GM10266 (cell line): ENCODE measurements at regions not wholly inside any gene's neighbourhood (a gene's known extent, or its start where the extent isn't known, plus 50 kb on each side); places are given as distances from the start of the nearest gene placed in this dataset.
"Not testable (repeated sequence)": the region's sequence is repeated elsewhere in the genome, so short reads cannot be mapped to it uniquely, and the experiment has no call there.

ENCODE experiments used
- DNase-seq: peaks from one replicate; pipeline ENCODE4 v3.0.0; 2012; ENCODE audit errors: extremely low spot score
- TF ChIP-seq, protein P1 (sequence below): IDR thresholded peaks from 2 replicates; pipeline ENCODE4 v1.5.1; 2012; ENCODE audit warnings: mild to moderate bottlenecking, low read depth; ENCODE audit not compliant: control insufficient read depth, insufficient read depth; ENCODE audit errors: missing control alignments

DNA sequence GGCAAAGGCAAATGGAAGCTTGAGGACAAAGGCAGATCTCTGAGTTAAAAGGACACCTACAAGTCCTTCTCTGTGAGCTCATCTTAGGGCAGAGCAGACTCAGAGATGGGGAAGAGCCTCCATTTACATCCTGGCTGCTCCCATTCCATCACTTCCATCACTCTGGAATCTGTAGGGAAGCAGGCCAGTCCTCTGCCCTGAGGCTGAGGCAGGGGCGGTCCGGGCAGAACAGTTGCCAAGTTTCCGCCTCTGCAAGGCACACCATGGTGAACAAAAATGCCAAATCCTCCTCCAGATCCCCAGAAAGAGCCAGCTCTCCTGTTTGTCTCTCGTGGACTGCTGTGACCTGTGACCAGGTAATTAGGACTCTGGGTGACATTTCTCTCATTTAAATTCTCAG, 209.6 kb upstream of the SSTR4 start:
- TF ChIP-seq, protein P1, sequence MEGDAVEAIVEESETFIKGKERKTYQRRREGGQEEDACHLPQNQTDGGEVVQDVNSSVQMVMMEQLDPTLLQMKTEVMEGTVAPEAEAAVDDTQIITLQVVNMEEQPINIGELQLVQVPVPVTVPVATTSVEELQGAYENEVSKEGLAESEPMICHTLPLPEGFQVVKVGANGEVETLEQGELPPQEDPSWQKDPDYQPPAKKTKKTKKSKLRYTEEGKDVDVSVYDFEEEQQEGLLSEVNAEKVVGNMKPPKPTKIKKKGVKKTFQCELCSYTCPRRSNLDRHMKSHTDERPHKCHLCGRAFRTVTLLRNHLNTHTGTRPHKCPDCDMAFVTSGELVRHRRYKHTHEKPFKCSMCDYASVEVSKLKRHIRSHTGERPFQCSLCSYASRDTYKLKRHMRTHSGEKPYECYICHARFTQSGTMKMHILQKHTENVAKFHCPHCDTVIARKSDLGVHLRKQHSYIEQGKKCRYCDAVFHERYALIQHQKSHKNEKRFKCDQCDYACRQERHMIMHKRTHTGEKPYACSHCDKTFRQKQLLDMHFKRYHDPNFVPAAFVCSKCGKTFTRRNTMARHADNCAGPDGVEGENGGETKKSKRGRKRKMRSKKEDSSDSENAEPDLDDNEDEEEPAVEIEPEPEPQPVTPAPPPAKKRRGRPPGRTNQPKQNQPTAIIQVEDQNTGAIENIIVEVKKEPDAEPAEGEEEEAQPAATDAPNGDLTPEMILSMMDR: no peak
- no peak for DNase-seq

DNA sequence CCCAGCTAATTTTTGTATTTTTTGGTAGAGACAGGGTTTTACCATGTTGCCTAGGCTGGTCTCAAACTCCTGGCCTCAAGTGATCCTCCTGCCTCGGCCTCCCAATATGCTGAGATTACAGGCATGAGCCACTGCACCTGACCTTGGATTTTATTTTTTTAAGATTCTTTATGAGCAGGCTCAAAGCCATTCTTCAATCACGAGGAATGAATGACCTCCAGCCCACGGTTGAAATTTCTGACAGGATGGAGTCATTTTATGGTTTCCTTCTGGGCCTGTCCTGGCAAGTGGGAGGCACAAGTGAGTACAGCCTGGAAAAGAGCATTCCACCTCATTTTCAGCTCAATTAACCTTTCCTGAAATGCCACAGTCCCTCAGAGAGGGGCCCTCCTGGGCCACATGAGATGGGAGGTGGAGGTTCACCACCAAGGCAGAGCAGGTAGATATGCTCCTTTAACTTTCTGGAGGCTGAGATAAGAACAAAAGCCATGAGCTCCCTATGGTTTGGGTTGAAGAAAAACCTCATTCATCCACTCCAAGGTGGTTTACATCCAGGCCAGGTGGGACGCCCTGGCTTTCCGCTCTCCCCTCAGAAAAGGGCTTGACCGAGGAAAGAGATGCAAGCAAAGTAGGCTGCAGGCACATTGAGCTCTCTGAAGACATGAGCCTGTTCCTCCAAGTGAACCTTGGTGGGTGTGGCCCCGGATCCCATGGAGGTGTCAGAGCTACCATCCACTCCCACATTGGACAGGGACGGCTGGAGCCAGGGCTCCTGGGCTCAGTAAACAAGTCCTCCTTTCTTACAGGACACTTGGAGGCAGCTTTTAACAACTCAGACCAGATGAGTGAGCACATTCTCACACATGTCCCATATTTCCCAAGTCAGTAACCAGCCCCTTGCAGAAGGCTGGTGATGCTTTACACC, 208.5 kb upstream of the SSTR4 start:
- no peak for DNase-seq
- TF ChIP-seq, protein P1: no peak

DNA sequence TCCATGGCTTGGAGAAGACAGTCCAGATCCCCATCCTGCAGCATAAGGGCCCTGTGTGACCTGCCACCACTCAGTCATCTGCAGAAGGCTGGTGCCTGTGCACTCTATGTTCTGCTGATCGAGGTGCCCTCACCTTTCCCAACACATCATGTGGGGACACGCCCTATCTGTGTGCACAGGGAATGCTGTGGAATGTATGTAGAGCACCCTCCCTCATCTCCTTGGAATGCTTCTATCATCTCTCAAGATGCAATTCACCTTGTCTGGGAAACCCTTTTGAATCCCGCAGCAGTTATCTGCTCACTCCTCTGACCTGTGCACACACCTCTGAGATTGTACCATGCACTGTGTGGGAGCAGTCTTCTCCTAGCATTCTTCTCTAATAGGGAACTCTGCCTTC, 207.2 kb upstream of the SSTR4 start:
- TF ChIP-seq, protein P1: no peak

DNA sequence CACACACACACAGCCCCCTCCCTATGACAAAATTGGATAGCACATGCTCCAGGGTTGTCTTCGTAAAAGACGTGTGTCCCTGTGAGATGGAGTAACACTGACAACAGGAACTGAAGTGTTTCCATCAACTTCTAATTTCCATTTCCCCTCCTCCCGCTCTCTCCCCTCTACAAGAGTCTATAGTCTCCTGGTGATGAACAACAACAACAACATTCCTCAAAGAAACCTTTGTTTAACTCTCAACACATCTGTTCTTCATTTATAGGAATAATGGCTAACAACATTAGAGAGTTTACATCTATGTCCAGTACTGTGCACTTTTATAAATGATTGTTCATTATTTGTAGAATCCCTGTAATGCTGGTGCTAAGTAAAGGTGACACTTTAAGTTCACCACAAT, 205.8 kb upstream of the SSTR4 start:
- TF ChIP-seq, protein P1: no peak
- no peak for DNase-seq

More for the DNA sequence above, 207.2 kb upstream of the SSTR4 start:
- DNase-seq: no peak

DNA sequence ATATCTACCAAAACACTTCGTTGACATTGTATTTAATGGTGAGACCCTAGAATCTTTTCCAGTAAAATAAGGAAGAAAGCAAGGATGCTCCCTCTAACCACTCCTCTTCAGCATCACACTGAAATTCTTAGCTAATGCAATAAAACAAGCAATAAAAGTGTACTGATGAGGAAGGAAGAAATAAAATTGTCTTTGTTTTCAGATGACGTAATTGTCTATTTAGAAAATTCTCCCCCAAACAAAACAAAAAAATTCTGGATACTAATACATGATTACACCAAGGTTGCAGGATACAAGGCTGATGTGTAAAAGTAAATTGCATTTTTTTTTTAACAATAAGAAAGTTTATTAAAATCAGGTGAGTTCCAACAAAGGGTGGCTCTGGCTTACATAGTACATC, 205.0 kb upstream of the SSTR4 start:
- no peak for DNase-seq
- TF ChIP-seq, protein P1: no peak

DNA sequence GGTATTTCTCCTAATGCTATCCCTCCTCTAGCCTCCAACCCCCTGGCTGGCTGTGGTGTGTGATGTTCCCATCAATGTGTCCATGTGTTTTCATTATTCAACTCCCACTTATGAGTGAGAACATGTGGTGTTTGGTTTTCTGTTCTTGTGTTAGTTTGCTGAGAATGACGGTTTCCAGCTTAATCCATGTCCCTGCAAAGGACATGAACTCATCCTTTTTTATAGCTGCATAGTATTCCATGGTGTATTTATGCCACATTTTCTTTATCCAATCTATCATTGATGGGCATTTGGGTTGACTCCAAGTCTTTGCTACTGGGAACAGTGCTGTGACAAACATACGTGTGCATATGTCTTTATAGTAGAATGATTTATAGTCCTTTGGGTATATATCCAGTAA, 204.4 kb upstream of the SSTR4 start:
- not testable (repeated sequence) for DNase-seq

DNA sequence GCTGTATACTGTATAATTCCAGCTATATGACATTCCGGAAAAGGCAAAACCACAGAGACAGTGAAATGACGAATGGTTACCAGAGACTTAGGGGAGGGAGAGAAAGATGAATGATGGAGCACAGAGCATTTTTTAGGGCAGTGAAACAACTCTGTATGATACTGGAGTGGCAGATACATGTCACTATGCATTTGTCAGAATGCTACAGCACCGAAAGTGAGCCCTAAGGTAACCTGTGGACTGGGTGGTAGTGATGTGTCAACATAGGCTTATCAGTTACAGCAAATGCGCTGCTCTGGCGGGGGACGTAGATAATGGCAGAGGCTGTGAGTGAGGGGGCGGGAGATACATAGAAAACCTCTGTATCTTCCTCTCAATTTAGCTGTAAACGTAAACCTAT, 201.3 kb upstream of the SSTR4 start:
- DNase-seq: no peak
- TF ChIP-seq, protein P1: no peak
